ENCODE measurements at regions not wholly inside any gene's neighbourhood (a gene's known extent, or its start where the extent isn't known, plus 50 kb on each side); places are given as distances from the start of the nearest gene placed in this dataset.

GRCh38 chr6:137722749-137723272, 144.2 kb upstream of the TNFAIP3 start:
- no peak for TF ChIP-seq CTCF (conservative IDR thresholded peaks at IDR 0.05; ENCODE audit: low read depth, low read length)
- TF ChIP-seq EZH2phosphoT487 (IDR thresholded peaks at IDR 0.05; ENCODE audit: borderline replicate concordance, low read length), result no peak

Measured in PC-3 (cell line).